B cell (primary cell): ENCODE measurements at regions not wholly inside any gene's neighbourhood (a gene's known extent, or its start where the extent isn't known, plus 50 kb on each side); places are given as distances from the start of the nearest gene placed in this dataset.

ENCODE experiments used
- CTCF ChIP-seq: fragments of 200-600 bp; IDR thresholded peaks from one replicate; pipeline ENCODE4 v1.8.0; 2022; ENCODE audit warnings: antibody characterized with exemption, mild to moderate bottlenecking
- EZH2 ChIP-seq: IDR thresholded peaks from 2 replicates; pipeline ENCODE4 v1.6.1; 2012; ENCODE audit warnings: borderline replicate concordance, low read depth, mild to moderate bottlenecking, moderate library complexity, low read length; ENCODE audit not compliant: insufficient read depth, poor library complexity, severe bottlenecking

GRCh38 chr20:57977569-57977968, 250.9 kb downstream of the ANKRD60 start:
- TF ChIP-seq CTCF: no peak
- TF ChIP-seq EZH2: no peak
